ENCODE measurements at regions not wholly inside any gene's neighbourhood (a gene's known extent, or its start where the extent isn't known, plus 50 kb on each side); places are given as distances from the start of the nearest gene placed in this dataset.
"Not testable (repeated sequence)": the region's sequence is repeated elsewhere in the genome, so short reads cannot be mapped to it uniquely, and the experiment has no call there.

GRCh38 chr5:92132294-92132908 lies 749.3 kb upstream of the ARRDC3 start:
- not testable (repeated sequence) for DNase-seq (ENCODE audit: low read depth)

DNA sequence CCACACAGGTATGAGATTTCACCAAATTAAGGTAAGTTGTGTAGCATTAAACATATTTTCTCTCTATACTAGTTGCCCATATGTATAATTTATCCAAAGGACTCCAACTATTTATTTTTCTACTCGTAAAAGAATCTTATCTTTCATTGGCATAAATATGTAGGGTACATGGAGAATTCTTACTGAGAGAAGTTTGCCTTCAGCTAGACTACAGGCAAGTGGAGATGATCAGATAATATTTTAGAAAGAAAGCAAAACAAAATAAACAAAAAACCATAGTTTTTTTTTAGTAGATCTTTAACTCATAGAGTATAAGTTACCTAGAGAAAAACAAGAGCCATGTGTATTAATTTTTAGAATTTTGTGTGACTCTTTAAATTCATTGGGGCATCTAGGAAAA lies 743.1 kb upstream of the ARRDC3 start:
- DNase-seq (ENCODE audit: low read depth): no peak

GRCh38 chr5:92119110-92119509 lies 736.0 kb upstream of the ARRDC3 start:
- no peak for DNase-seq (ENCODE audit: low read depth)

DNA sequence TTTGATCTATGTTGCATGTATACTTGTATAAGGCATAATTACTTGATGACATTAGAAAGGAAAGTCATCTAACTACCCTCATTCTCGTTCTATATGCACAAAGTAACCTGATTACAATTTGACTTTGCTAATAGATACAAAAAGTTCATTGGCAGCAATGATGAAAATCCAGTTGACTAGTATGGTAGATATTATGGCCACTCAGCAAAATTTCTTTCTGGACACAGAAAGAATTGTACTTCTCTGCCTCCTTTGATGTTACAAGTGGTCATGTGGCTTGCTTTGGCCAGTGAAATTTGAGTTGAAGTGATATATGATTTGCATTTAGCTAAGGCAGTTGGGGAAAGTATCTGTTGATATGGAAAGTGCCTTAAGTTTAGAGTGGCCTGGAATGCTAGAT lies 723.7 kb upstream of the ARRDC3 start:
- no peak for DNase-seq (ENCODE audit: low read depth)

GRCh38 chr5:92104126-92104525 lies 721.0 kb upstream of the ARRDC3 start:
- no peak for DNase-seq (ENCODE audit: low read depth)

GRCh38 chr5:92102313-92102712 lies 719.2 kb upstream of the ARRDC3 start:
- no peak for DNase-seq (ENCODE audit: low read depth)

GRCh38 chr5:92092239-92092638 lies 709.1 kb upstream of the ARRDC3 start:
- DNase-seq (ENCODE audit: low read depth): no peak

DNA sequence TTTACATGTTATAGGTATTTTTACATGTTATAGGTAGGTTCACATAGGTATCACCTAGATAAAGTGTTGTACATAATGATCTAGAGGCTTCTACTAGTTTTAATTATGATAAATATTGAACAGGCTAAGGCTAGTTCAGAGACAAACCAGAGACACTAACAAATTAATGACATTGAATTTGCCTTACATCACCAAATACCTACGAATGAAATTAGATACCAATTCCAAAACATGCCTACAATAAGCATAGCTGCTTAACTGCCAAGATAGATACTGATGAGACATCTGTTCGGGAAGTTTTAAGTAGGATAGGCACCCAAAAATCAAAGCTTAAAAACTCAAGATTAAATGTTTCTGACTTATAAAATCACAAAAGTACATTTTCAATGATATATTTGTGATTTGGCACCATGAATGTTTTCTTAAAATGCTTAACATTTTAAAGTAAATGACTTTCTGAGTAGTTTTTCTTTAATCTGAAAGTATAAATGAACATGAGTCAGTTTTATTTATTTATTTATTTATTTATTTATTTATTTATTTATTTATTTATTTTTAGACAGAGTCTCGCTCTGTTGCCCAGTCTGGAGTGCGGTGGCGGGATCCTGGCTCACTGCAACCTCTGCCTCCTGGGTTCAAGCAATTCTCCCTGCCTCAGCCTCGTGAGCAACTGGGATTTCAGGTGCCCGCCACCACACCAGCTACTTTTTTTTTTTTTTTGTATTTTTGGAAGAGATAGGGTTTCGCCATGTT lies 703.1 kb upstream of the ARRDC3 start:
- DNase-seq (ENCODE audit: low read depth): no peak

GRCh38 chr5:92081958-92082712 lies 699.0 kb upstream of the ARRDC3 start:
- DNase-seq (ENCODE audit: low read depth): no peak

DNA sequence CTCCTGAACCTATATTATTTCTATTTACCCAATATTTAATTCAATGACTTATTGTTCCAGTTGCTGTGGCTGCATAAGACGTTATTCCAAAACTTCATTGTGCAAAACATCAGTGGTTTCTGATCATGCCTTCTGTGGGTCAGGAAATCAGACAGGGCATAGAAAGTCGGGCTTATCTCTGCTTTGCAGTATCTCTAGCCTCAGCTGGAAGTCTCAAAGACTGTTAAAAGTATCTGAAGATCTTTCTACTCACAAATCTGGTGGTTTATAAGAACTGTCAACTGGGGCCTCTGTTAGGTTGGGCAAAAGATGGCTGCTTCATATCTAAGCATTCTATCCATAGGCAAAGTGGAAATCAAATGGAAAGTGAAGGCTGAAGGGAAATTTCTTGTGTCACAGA lies 687.7 kb upstream of the ARRDC3 start:
- no peak for DNase-seq (ENCODE audit: low read depth)

GRCh38 chr5:92064993-92065392 lies 681.9 kb upstream of the ARRDC3 start:
- no peak for DNase-seq (ENCODE audit: low read depth)

DNA sequence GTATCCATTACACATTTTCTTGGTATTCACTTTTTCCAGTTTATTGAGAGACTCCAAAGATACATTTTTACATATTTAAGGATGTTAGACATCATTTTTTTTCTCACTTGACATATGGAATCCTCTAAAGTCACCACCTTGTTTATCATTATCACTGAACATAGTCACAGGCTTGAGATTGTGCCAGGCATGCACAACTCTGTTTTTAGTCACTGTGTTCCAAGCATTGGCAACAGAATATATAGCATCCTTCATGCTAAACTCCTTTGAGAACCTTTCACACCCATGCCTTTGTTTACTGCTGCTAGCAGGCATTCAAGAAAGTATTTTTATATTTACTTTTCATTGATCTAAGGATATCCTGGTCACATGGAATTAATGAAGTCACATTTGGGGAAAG lies 668.6 kb upstream of the ARRDC3 start:
- no peak for DNase-seq (ENCODE audit: low read depth)

DNA sequence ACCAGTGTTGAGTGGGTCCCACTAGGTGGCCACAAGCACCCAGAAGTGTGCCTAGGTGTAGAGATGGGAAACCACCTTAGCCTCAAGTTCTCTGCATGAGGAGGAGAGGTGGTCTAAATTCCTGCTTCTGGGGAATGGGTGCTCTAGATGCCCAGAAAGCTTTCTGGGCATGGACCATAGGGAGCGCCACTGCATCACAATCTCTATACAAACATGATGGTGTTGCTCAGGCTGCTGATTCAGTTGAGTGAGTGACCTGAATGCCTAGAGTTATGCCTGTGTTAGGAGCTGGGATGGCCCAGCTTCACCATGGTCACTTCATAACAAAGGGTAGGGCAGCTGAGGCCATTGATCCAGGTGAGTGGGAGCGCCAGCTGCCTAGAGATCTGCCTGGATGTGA lies 667.9 kb upstream of the ARRDC3 start:
- no peak for DNase-seq (ENCODE audit: low read depth)

DNA sequence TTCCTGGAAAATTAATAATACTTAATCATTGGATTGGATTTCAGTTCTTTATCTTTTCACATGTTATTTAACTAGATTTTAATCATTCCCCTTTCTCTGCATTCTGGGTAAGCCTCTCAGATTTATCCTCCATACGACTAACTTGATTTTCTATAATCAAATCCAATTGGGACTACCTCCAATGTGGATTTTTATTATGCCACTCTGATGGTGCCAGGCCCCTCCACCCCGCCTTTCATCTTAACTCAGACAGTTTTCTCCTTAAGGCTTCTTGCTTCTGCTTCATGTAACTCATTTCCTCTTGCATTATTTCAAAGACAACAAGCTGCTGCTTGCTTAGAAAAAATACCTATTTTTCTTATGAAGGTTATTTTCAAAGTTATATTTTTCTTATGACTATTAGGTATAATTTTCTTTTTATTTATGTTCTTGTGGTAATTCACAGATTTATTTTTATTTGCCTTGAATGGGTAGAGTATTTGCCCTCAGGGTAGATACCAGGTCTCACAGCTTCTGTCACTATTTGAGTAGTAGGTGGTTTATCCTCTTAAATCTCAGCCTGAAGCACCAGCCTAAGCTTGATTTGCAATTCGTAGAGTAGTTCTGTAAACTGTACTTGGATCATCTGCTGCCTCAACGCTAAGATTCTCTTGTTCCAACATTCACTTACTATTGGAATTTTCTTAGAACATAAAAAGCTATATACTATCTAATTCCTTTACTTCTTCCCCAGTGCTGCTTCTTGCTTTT lies 659.0 kb upstream of the ARRDC3 start:
- no peak for DNase-seq (ENCODE audit: low read depth)

DNA sequence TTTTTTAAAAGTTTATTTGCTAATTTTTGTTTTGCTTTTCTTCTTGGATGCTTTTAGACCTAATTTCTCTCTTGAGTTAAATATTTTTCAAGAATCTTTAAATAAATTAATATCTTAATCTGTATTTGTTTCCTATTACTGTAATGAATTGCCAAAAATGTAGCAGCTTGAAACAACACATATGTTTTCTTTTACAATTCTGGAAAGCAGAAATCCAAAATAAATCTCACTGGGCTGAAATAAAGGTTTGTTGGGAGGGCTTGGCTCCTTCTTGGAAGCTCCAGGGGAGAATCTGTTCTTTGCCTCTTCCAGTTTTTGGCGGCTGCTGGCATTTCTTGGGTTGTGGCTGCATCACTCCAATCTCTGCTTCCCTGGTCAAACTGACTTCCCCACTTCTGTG lies 658.1 kb upstream of the ARRDC3 start:
- DNase-seq (ENCODE audit: low read depth): no peak

DNA sequence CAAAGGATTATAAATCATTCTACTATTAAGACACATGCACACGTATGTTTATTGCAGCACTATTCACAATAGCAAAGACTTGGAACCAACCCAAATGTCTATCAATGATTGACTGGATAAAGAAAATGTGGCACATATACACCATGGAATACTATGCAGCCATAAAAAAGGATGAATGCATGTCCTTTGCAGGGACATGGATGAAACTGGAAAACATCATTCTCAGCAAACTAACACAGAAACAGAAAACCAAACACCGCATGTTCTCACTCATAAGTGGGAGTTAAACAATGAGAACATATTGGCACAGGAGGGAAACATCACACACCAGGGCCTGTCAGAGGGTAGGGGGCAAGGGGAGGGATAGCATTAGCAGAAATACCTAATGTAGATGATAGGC lies 646.7 kb upstream of the ARRDC3 start:
- not testable (repeated sequence) for DNase-seq (ENCODE audit: low read depth)

DNA sequence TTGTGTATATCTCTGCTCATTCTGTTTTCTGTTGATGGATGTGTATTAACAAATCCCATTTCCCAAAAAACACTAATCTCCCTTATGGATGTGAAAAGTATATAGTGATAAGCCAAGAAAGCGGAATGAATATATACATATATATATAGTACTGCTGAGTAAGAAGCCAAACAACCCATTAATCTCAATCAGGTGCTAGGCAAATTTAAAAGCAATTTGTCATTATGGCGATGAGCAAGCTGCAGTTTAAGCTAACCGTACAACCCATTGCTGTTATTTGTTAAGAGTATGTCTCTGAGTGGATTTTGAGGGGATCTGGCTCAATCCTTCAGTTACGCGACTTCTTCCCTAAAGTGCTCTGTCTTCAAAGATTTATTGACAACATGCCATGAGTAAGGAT lies 640.4 kb upstream of the ARRDC3 start:
- DNase-seq (ENCODE audit: low read depth): no peak

DNA sequence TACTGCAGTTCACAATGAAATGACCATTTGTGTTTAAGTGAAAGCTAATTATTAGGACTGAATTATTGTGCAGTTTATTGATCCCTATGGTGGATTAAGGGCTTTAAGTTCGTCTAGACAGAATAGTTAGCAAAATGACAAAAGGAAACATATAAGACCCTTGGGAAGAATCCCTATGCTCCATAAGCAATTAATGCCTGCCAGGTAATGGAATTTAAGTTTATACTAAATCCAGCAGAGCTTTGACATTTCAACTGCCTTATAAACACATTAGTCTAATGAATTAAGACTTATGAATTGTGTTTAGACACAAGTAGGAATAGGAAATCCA lies 640.0 kb upstream of the ARRDC3 start:
- no peak for DNase-seq (ENCODE audit: low read depth)

GRCh38 chr5:92022415-92023140 lies 639.5 kb upstream of the ARRDC3 start:
- DNase-seq (ENCODE audit: low read depth): no peak

DNA sequence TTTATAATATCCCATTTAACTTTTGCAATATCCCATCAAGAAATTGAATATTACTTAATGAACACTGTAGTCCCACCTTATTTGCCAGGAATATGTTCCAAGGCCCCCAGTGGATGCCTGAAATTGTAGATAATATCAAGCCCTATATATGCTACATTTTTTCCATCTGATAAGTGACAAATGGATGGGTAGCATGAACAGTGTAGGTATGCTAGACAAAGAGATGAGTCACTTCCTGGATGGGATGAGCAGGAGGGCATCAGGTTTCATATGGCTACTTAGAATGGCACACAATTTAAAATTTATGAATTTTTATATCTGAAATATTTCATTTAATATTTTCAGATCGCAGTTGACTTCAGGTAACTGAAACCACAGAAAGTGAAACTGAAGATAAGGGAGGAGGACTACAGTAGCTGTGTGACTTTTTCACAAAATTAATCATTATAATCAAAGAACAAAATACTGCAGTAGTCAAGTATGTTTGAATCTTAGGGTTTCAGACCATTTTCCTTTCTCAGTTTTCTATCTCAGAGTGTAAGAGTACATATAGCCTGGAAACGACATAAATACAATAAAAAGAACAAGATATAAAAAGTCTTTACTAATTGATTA lies 636.4 kb upstream of the ARRDC3 start:
- DNase-seq (ENCODE audit: low read depth): no peak

- peak; percentile 49 for DNase-seq (ENCODE audit: low read depth)
Measured at GRCh38 chr5:92017776-92018175, 634.7 kb upstream of the ARRDC3 start.

DNA sequence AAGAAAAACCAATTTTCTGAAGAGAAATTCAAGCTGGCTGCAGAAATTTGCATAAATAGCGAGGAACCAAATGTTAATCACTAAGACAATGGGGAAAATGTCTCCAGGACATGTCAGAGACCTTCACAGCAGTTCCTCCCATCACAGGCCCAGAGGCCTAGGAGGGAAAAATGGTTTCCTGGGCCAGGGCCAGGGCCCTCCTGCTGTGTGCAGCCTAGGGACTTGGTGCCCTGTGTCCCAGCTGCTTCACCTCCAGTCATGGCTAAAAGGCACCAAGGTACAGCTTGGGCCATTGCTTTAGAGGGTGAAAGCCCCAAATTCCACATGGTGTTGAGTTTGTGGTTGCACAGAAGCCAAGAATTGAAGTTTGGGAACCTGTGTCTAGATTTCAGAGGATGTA lies 628.7 kb upstream of the ARRDC3 start:
- not testable (repeated sequence) for DNase-seq (ENCODE audit: low read depth)
